Stimulated activated naive CD4-positive, alpha-beta T cell (primary cell): ENCODE measurements at regions not wholly inside any gene's neighbourhood (a gene's known extent, or its start where the extent isn't known, plus 50 kb on each side); places are given as distances from the start of the nearest gene placed in this dataset.

Source experiments
- DNase-seq, 6 experiments: peaks; one replicate each; lab custom pipeline; 2025; lab: John Stamatoyannopoulos, UW

DNA sequence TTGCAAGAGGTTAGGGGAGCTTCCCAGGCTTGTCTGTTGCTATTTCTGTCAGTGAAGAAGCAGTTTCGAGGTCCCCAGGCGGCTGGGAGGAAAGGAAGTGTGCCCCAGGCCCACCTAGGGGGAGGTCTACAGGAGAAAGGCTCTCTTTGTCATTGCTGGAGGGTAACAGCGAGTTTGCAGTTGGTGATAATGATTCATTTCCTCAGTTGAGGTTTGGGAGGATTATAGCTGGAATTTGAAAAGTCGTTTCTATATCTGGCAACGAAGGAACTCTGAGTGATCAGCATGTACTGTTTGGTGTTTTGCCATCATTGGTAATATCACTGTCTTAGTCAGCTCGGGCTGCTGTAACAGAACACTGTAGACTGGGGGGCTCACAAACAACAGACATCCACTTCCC lies 65.5 kb upstream of the UBE3A start:
- DNase-seq, result no peak

DNA sequence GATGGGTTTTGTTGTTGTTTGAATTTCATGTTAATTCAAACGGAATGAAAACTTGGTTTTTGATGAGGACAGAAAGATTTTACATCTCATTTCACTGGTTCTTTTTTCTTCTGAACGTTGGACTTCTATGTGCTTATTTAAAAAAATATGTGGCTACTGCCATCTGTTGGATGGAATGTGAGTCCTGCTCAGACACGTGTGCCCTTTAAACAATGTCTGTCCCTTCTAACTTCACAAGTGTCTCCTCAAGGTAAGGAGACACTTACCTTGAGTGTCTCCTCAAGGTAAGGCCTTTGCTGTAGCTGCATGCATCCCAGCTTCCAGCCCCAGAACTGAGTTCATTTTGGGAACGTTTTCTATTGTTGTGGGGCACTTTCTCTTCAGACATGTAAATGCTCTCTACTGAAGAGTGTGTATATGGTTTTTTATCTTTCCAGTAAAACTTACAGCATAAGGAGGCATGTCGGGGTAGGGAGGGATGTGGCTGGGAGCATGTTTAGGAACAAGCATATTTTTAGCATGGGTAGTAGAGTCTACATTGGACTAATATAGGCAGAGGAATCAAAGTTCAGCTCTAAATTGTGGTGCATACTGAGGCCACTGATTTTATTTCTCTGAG lies 63.1 kb upstream of the UBE3A start:
- peak in 2 of 6 experiments; percentile 9 to 20 for DNase-seq

DNA sequence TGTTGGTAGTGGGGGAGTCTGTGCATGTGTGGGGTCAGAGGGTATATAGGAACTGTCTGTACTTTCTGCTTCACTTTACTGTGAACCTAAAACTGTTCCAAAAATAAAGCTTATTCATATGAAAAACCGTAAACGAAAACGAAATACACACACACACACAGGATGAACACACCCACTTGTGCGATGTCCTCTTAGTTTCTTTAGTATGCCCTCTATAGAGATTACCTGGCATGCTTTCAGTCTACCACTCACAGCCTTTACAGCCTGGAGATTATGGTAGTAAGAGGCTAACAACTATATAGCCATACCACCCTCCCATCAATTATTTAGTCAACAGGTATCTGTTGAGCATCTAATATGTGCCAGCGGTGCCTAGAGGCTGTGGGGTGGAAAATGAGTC lies 60.0 kb upstream of the UBE3A start:
- no peak for DNase-seq

DNA sequence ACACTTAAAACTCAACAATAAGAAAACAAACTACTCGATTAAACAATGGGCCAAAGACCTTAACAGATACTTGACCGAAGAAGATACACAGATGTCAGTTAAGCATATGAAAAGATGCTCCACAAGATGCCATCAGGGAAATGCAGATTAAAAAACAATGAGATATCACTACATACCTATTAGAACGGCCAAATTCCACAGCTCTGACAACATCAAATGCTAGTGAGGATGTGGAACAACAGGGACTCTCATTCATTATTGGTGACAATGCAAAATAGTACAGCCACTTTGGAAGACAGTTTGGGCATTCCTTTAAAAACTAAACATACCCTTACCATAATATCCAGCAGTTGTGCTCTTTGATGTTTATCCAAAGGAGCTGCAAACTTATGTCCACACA lies 59.1 kb upstream of the UBE3A start:
- DNase-seq, result no peak

DNA sequence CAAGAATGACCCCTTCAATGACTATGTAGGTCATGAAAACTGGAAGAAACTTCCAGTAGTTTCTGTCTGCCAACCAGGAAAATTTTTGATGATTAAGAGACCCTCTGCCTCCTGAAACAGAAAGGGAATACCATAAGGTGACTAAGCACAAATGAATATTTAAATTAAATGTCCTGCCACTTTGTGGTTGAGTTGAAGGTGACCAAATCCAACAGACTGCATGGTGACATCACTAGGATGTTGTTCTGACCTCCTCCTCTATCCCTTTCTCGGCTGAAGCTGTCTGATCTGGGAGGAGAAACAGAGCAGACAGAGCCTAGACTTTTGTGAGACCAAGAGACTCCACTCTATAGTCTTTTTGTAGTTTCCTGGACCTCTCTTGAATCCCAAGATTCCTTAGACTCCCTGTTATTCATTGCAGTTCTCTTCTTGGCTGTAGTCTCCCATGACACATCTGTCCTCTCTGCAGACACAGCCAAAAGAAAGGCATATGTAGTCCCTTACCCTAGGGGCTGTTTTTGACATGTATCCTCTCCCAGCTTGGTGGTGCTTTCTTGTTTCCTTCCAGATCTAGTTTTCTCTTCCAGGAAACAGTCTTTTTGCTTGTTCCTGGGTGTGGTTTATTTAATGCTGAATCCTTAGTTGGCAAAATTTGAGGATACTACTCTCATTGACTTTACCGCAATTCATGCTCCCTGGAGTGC lies 55.2 kb upstream of the UBE3A start:
- no peak for DNase-seq

DNA sequence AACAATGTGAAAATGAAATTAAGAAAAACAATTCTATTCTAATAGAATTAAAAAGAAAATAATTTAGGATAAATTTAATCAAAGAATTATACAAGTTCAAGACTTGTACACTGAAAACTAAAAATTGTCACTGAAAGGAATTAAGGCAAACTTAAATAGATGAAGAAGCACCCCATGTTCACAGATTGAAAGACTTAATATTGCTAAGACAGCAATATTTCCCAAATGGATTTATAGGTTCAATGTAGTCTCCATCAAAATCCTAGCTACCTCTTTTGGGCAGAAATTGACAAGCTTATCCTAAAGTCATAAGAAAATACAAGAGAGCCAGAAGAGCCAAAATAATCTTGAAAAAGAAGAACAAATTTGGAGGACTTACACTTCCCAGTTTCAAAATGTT lies 53.5 kb upstream of the UBE3A start:
- DNase-seq, result no peak
